ENCODE measurements at regions not wholly inside any gene's neighbourhood (a gene's known extent, or its start where the extent isn't known, plus 50 kb on each side); places are given as distances from the start of the nearest gene placed in this dataset.
A peak's percentile ranks its signal among the peaks of the same experiment; 100 is the strongest.

- no peaks in the 10 kb centered on the region for H3K4me1 ChIP-seq (ENCODE audit: control insufficient read depth, insufficient read depth, low read length)
- ATAC-seq (peak; percentile 58; the same call in 1 of the 2 replicates), DNase-seq (ENCODE audit: low read depth, low spot score) (no peak)
- CTCF ChIA-PET, result no interaction called here
- no peak overlapping the region for H3K4me3 ChIP-seq (ENCODE audit: low read depth in 2 of 2, low read length in 2 of 2)
- TF ChIP-seq CTCF (IDR thresholded peaks at IDR 0.05) (peak; percentile 21; the same call in 1 of the 2 replicates), REST (IDR thresholded peaks at IDR 0.05; ENCODE audit: insufficient read depth in 1 of 2, low read depth in 2 of 2, low read length in 1 of 2) (no peak)
- BruUV-seq (replicated peaks), result no TSS peak
- in situ Hi-C loops (cut with HindIII; ENCODE audit: low pct_unique_long_range_greater_than_20kb, low sequenced_read_pairs) (no loop called here), intact Hi-C loops (cut with micrococcal nuclease; ENCODE audit: unreplicated experiment) (no loop called here)
- H3K9me3 ChIP-seq (ENCODE audit: control insufficient read depth, insufficient read depth, low read depth, low read length), result no peaks in the 10 kb centered on the region
- POLR2A ChIA-PET, result no interaction called here
- H3K36me3 ChIP-seq (ENCODE audit: control insufficient read depth, insufficient read depth, low read length), result no peaks in the 10 kb centered on the region
- no peaks in the 10 kb centered on the region for H3K27me3 ChIP-seq (ENCODE audit: control insufficient read depth, insufficient read depth, low read length)
- H3K27ac ChIP-seq (ENCODE audit: low read length), result no peak overlapping the region
Observed at GRCh38 chr14:77991128-77991772, 178.9 kb upstream of the NRXN3 start.

- ChIA-PET POLR2A (no interaction called here), CTCF (no interaction called here)
- intact Hi-C loops (cut with micrococcal nuclease; ENCODE audit: unreplicated experiment) (no loop called here), in situ Hi-C loops (cut with HindIII; ENCODE audit: low pct_unique_long_range_greater_than_20kb, low sequenced_read_pairs) (no loop called here)
- no TSS peak for BruUV-seq (replicated peaks)
- Histone ChIP-seq H3K9me3 (ENCODE audit: control insufficient read depth, insufficient read depth, low read depth, low read length) (no peaks in the 10 kb centered on the region), H3K36me3 (ENCODE audit: control insufficient read depth, insufficient read depth, low read length) (no peaks in the 10 kb centered on the region), H3K4me3 (ENCODE audit: low read depth in 2 of 2, low read length in 2 of 2) (no peak overlapping the region), H3K4me1 (ENCODE audit: control insufficient read depth, insufficient read depth, low read length) (no peaks in the 10 kb centered on the region), H3K27me3 (ENCODE audit: control insufficient read depth, insufficient read depth, low read length) (no peaks in the 10 kb centered on the region), H3K27ac (ENCODE audit: low read length) (no peak overlapping the region)
- DNase-seq (ENCODE audit: low read depth, low spot score) (no peak), ATAC-seq (no peak)
- TF ChIP-seq REST (IDR thresholded peaks at IDR 0.05; ENCODE audit: insufficient read depth in 1 of 2, low read depth in 2 of 2, low read length in 1 of 2) (no peak), SIN3A (IDR thresholded peaks at IDR 0.05; ENCODE audit: borderline replicate concordance, insufficient read depth, low read depth, low read length) (no peak), TCF7L2 (IDR thresholded peaks at IDR 0.05; ENCODE audit: low read depth, low read length) (no peak), POLR2AphosphoS5 (IDR thresholded peaks at IDR 0.05; ENCODE audit: low read depth, low read length) (no peak), CTCF (IDR thresholded peaks at IDR 0.05) (no peak)
Observed at GRCh38 chr14:78005325-78005724, 164.8 kb upstream of the NRXN3 start.
